Activated T-helper 1 cell treated with anti-CD3 and anti-CD28 coated beads, Interleukin-12 subunit alpha, Interleukin-12 subunit beta, Interleukin-2, Interleukin-4 antibody, amounts not matched to agents 30 ng/mL and 10 ng/mL and 1 ng/mL, durations not matched to agents 14 hours and 24 hours and 36 hours (primary cell): ENCODE measurements at regions not wholly inside any gene's neighbourhood (a gene's known extent, or its start where the extent isn't known, plus 50 kb on each side); places are given as distances from the start of the nearest gene placed in this dataset.

ENCODE experiments used
- DNase-seq: peaks from one replicate; pipeline ENCODE4 v3.0.0; 2021; ENCODE audit warnings: low spot score
- H3K27ac Mint-ChIP-seq: one replicate; pipeline ENCODE4 v1.8.0; 2021; ENCODE audit warnings: mild to moderate bottlenecking, mixed read lengths
- H3K27me3 Mint-ChIP-seq: one replicate; pipeline ENCODE4 v1.8.0; 2022; ENCODE audit warnings: mild to moderate bottlenecking, moderate library complexity, mixed read lengths; ENCODE audit not compliant: insufficient read depth
- H3K36me3 Mint-ChIP-seq: one replicate; pipeline ENCODE4 v1.8.0; 2021; ENCODE audit warnings: low read depth, mixed read lengths
- H3K4me1 Mint-ChIP-seq: one replicate; pipeline ENCODE4 v1.8.0; 2021; ENCODE audit warnings: low read depth, mixed read lengths
- H3K4me3 Mint-ChIP-seq: one replicate; pipeline ENCODE4 v1.8.0; 2021; ENCODE audit warnings: mild to moderate bottlenecking, moderate library complexity, mixed read lengths
- H3K9me3 Mint-ChIP-seq: one replicate; pipeline ENCODE4 v1.8.0; 2021; ENCODE audit warnings: mixed read lengths
- intact Hi-C: fragments of 100-400 bp; cut with micrococcal nuclease; formaldehyde crosslinking; loops from one replicate; pipeline ENCODE4 v1.15.1; 2024

DNA sequence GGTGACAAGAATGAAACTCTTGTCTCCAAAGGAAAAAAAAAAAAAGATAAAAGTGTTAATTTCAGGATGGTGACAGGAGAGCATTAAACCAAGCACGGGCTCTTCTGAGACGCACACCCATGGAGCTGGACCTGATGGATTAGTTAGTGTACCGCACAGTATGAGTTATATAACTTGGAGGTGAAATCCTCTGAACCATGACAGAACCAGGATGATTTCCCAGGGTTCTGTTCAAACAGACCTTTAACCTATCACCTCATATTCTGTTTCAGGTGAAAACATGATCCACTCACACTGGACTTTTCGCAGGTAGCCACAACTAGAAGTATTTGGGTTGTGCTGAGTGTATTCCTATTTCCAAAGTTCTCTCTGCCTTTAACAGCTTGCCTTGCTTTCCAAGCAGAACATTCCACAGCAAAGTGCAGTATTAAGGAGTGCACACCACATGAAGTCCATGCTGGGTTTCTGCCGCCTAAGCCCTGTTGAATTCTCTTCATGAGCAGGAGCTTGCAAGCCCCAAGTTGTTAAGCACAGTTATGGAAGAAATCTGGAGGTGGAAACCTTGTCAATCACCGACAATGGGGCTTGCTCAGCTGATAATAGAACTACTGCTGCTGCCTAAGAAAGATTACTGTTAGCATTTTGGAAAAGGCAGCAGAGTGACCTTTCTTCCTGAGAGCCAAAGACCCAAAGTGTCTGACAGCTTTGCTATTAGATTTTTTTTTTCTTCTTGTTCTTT lies 461.7 kb downstream of the TLE1 start:
- Mint-ChIP-seq H3K27ac (no peak overlapping the region), H3K36me3 (no peaks in the 10 kb centered on the region), H3K4me1 (no peaks in the 10 kb centered on the region), H3K4me3 (no peak overlapping the region), H3K9me3 (no peaks in the 10 kb centered on the region), H3K27me3 (no peaks in the 10 kb centered on the region)
- no peak for DNase-seq
- intact Hi-C loops, result no loop called here

DNA sequence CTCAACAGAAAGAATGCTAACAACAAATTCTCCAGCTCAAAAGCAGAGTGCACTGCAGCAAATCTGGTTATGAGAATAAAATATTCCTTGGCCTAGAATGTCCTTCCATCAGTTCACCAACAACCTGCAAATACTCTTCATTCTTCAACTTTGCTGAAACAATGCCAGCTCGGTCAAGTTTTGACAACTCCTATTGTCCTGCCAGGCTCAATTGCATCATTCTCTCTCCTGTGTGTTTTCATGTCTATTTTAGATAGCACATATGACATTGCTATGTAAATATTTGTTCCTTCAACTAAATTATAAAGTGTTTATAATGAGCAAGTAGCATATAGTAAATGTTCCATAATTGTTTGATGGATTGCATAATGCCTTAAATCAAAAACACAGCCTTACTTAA lies 463.8 kb downstream of the TLE1 start:
- Mint-ChIP-seq H3K4me1 (no peaks in the 10 kb centered on the region), H3K36me3 (no peaks in the 10 kb centered on the region), H3K27ac (no peak overlapping the region), H3K4me3 (no peak overlapping the region), H3K27me3 (no peaks in the 10 kb centered on the region), H3K9me3 (no peaks in the 10 kb centered on the region)
- no peak for DNase-seq
- intact Hi-C loops, result no loop called here

DNA sequence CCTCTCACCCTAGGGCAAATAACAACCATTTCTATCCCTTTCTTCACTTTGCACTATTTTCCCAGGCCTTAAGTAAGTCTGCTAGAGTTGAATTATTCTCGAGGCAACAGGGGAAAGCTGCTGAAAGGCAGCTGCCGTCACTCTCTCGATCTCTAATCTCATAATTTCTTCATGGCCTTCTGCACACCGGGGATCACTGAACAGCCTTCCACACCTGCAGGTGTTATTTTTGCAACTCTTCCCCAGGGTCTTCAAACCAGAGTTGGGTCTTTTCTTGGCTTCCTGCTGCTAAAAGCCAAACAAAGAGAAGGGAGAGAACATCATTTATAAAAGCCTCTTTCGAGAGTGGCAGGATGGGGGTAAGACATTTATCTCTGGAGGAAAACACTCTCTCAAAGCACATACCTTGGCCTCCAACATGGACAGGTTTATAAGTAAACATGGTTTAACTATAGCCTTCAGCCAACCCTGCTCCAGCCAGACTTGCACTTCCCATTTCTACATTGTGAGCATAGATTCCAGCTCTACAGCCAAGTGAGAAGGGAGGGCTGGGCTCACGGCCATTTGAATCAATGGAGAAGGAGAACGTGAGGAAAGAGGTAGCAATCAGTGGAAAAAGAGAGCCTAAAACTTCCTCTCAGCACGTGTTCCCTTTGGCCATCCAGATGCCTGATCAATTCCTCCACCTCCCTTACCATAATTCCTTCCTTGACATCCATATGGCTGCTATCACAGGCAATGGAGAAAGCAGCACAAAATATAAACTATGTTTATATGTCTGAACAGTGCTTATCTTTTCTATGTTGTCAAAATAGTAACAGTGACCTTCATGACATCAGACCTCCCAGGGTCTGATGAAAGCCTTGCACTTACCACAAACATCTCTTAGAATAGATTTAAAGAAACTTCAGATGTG lies 464.9 kb downstream of the TLE1 start:
- Mint-ChIP-seq H3K27me3 (no peaks in the 10 kb centered on the region), H3K36me3 (no peaks in the 10 kb centered on the region), H3K9me3 (no peaks in the 10 kb centered on the region), H3K27ac (no peak overlapping the region), H3K4me1 (no peaks in the 10 kb centered on the region), H3K4me3 (no peak overlapping the region)
- DNase-seq, result no peak
- intact Hi-C loops, result no loop called here

DNA sequence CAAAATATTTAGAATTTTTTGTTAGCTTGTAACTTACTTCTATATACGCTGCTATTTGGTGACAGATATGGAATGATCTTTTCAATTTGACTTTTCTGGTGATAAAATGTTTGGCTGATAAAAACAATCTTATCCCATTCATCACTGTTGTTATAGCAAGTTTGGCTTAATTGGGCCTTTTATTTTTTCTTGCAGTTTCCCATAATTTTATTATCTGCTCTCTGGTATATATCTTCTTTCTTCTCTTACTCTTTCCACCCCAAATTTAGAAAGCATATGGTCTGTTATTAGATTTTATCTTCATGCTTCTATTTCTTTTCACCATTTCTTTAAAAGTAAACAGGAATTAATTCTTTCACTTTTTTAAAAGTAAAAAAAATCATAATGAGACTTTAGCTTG lies 474.4 kb downstream of the TLE1 start:
- no peaks in the 10 kb centered on the region for H3K36me3 Mint-ChIP-seq
- H3K4me1 Mint-ChIP-seq, result no peaks in the 10 kb centered on the region
- H3K27ac Mint-ChIP-seq, result no peak overlapping the region
- H3K4me3 Mint-ChIP-seq, result no peak overlapping the region
- intact Hi-C loops, result no loop called here
- no peak for DNase-seq
- H3K9me3 Mint-ChIP-seq, result peaks cover 8% of the 10 kb centered on the region
- H3K27me3 Mint-ChIP-seq, result no peaks in the 10 kb centered on the region

DNA sequence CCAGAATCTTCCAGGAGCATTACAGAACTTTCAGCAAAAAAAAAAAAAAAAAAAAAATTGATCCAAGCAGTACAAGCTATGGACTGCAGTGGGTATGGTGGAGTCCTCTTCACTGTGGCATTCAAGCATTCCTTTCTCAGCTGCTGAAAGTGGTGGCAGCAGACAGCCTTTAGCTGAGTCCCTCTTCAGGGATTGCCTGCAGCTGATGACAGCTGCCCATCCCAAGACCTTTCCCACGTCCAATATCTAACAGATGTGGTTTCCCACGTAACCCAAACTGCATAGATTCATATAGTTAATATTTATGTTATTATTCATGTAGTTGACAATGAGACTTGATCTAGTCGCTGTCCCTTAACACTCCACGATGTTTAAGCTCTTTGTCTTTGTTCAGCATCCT lies 475.9 kb downstream of the TLE1 start:
- no peak for DNase-seq
- Mint-ChIP-seq H3K36me3 (no peaks in the 10 kb centered on the region), H3K27ac (no peak overlapping the region), H3K4me3 (no peak overlapping the region), H3K27me3 (no peaks in the 10 kb centered on the region), H3K9me3 (peaks cover 8% of the 10 kb centered on the region), H3K4me1 (no peaks in the 10 kb centered on the region)
- intact Hi-C loops, result no loop called here

DNA sequence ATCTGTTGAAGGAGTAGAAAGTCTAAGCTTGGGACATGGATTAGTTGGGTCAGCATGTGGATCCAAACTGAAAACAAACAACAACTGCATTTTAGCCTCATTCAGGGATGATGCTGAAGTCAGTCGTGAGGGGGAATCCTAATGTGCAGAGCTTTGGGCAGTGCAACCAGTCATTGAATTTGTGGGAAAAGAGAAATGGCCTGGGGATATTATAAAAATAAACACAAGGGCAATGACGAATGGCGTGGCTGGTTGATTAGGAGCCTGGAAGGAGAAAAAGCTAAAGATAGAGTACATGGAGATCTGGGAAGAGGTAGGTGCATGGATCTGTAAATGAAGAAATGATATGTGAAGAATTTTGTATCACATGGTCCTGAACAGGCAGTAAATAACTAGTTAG lies 477.6 kb downstream of the TLE1 start:
- intact Hi-C loops, result no loop called here
- H3K27me3 Mint-ChIP-seq, result no peaks in the 10 kb centered on the region
- H3K4me1 Mint-ChIP-seq, result no peaks in the 10 kb centered on the region
- peaks cover 8% of the 10 kb centered on the region for H3K9me3 Mint-ChIP-seq
- H3K36me3 Mint-ChIP-seq, result no peaks in the 10 kb centered on the region
- DNase-seq, result no peak
- no peak overlapping the region for H3K4me3 Mint-ChIP-seq
- no peak overlapping the region for H3K27ac Mint-ChIP-seq

DNA sequence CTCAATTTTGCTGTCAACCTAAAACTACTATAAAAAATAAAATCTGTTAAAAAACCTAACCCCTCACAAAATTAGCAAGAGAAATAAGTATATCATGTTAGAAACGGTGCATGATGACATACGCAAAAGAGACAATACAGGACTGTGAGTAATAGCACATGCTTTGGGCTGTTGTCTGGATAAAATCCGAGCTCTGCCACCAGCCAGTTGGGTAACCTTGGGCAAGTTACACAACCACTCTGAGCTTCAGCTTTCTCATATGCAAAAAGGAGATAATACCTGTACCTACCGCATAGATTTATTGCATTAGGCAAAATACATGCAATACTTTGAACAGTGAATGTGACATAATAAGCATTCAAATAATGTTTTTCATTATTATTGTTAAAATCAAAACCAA lies 481.7 kb downstream of the TLE1 start:
- Mint-ChIP-seq H3K9me3 (peaks cover 4% of the 10 kb centered on the region), H3K27me3 (no peaks in the 10 kb centered on the region), H3K36me3 (no peaks in the 10 kb centered on the region), H3K4me3 (no peak overlapping the region), H3K4me1 (no peaks in the 10 kb centered on the region), H3K27ac (no peak overlapping the region)
- intact Hi-C loops, result no loop called here
- DNase-seq, result no peak

DNA sequence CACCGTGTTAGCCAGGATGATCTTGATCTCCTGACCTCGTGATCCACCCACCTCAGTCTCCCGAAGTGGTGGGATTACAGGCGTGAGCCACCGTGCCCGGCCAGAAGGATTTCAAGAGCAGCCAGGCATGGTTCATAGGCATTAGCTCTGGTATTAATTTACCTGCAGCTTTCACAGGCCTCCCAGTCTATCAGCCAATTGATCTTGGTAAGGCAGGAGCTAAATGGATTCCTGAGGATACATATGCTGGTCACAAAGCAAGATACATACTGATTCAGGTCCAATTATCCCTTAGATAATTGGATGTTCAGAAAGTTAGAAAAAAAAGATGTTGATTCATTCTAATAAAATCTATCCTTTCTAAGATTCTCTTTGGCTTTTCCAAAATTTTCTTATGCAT lies 487.1 kb downstream of the TLE1 start:
- intact Hi-C loops, result no loop called here
- no peaks in the 10 kb centered on the region for H3K4me1 Mint-ChIP-seq
- no peak for DNase-seq
- H3K9me3 Mint-ChIP-seq, result peaks cover 4% of the 10 kb centered on the region
- no peak overlapping the region for H3K4me3 Mint-ChIP-seq
- no peaks in the 10 kb centered on the region for H3K36me3 Mint-ChIP-seq
- no peak overlapping the region for H3K27ac Mint-ChIP-seq
- no peaks in the 10 kb centered on the region for H3K27me3 Mint-ChIP-seq

DNA sequence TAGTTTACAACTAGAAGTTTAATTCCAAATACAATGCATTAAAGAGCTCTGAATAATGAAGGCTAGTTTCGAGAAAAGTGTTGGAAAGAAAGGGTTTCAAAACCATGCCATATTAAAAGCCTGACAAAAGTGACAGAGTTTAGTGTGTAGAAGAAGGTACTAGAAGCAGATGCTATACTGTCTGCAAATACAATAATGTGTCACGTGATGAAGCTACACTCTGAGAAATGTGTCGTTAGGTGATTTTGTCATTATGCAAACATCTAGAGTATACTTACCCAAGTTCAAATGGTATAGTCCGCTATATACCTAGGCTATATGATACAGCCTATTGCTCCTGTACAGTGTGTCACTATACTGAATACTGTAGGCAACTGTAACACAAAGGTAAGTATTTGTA lies 494.1 kb downstream of the TLE1 start:
- no peak for DNase-seq
- Mint-ChIP-seq H3K36me3 (no peaks in the 10 kb centered on the region), H3K9me3 (peaks cover under 1% of the 10 kb centered on the region), H3K4me1 (no peaks in the 10 kb centered on the region), H3K27me3 (no peaks in the 10 kb centered on the region), H3K27ac (no peak overlapping the region), H3K4me3 (no peak overlapping the region)
- intact Hi-C loops, result no loop called here

DNA sequence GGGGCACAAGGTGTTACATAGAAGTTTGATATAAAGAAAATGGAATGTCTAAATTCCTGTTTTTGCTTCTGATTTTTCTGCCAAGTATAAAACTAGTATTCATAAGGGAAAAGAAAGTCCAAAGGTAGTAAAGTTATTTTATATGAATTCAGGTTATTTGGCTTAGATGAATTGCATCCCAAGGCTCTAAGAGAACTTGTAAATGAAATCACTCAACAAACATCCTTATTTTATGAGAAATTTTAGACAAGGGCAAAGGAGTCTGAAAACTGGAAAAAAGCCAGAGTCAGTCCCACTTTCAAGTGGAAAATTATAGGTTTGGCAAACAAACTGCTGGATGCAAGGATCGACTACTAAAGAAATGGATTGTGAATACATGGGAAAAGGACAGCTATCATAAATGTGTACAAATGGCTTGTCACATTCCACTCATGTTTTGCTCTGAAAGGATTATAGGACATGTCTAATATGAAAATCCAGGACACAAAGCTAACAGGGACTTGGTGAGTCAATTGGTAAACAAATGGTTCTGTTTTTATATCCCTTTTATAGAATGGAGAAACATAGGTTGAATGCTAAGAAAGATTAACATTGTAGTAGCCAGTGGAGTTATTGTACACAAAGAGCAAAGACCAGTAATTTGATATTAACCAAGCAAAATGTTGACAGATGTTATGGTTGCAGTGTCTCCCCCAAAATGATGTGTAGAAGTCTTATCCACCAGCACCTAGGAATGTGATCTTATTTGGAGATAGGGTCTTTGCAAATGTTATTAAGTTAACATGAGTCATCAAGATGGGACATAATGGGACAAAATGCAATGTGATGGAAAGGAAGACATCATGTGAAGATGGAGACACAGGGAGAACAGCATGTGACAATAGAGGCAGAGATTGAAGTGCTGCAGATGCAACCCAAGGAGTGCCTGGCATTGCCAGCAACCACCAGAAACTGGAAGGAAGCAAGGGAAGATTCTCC lies 495.7 kb downstream of the TLE1 start:
- H3K4me1 Mint-ChIP-seq, result no peaks in the 10 kb centered on the region
- intact Hi-C loops, result no loop called here

DNA sequence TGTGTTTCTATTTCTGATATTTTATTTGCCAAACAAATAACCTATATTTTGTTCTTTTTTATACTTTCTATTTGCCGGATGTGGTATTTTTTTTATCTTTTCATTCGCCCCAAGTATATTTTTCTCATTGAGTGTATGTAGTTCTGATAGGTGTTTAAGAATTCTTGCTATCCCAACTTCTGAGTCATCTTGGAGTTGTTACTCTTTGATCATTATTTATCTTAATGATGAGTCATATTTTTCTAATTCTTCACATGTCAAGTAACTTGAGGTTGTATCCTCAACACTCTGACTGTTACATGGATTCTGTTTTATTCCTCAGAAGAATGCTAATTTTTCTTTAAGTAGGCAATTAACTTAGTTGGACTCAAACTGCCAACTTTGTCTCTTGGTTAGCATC lies 498.1 kb downstream of the TLE1 start:
- intact Hi-C loops, result no loop called here
- H3K36me3 Mint-ChIP-seq, result no peaks in the 10 kb centered on the region
- no peak overlapping the region for H3K4me3 Mint-ChIP-seq
- H3K9me3 Mint-ChIP-seq, result no peaks in the 10 kb centered on the region
- no peak for DNase-seq
- H3K27ac Mint-ChIP-seq, result no peak overlapping the region
- H3K27me3 Mint-ChIP-seq, result no peaks in the 10 kb centered on the region
- H3K4me1 Mint-ChIP-seq, result no peaks in the 10 kb centered on the region

More for the DNA sequence above, 495.7 kb downstream of the TLE1 start:
- H3K9me3 Mint-ChIP-seq, result no peaks in the 10 kb centered on the region
- H3K27ac Mint-ChIP-seq, result no peak overlapping the region
- no peak overlapping the region for H3K4me3 Mint-ChIP-seq
- H3K27me3 Mint-ChIP-seq, result no peaks in the 10 kb centered on the region
- DNase-seq, result no peak
- no peaks in the 10 kb centered on the region for H3K36me3 Mint-ChIP-seq

DNA sequence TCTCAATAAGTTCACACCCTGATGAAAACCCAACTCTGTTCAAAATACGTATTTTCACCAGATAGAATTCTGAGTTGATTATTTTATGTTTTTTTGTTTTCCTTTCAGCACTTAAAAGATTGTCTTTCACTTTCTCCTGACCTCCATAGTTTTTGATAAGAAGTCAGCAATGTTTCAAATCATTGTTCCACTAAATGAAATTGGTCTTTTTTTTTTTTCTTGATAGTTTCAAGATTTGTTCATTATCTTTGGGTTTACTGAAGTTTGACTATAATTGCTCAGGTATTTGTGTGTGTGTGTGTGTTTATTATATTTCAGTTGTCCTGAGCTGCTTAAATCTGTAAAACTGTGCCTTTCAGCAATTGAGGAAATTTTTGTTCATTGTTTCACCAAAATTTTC lies 498.7 kb downstream of the TLE1 start:
- Mint-ChIP-seq H3K9me3 (no peaks in the 10 kb centered on the region), H3K4me3 (no peak overlapping the region), H3K27ac (no peak overlapping the region), H3K27me3 (no peaks in the 10 kb centered on the region), H3K36me3 (no peaks in the 10 kb centered on the region), H3K4me1 (no peaks in the 10 kb centered on the region)
- no peak for DNase-seq
- intact Hi-C loops, result no loop called here
